GM19238 (cell line): ENCODE measurements at regions not wholly inside any gene's neighbourhood (a gene's known extent, or its start where the extent isn't known, plus 50 kb on each side); places are given as distances from the start of the nearest gene placed in this dataset.

Experiments
- DNase-seq: peaks from one replicate; pipeline ENCODE4 v3.0.0; 2011; ENCODE audit warnings: low spot score; ENCODE audit not compliant: insufficient read length

DNA sequence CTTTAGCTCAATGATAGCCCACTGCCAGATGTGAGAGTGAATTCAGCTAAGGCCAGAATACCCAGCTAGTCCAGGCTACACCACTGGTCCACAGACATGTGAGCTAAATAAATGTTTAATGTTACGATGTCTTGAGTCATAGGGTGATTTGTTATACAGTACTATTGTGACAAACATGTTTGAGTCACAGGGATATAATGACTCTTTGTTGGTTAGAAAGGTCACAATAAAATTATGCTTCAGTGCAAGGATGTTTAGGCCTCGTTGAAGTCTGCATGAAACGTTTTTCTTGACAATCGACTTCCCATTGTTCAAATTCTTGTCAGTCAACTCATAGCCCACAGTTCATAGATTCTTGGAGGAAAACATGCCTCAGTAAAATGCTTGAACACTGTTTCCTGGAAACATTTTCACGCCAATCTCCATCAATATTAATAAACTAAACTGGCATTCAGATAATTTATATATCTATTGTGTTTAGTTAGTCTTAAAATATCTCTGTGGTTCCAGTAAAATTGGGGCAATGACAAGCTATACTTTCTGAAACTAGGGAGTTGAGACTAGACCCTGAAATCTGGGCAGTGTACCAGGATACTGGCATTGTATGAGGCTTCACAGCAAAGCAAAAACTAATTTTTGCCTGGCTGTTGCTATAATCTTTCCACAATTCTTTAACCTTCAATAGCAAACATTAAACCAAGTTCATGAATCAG is 650.8 kb upstream of the KIRREL3 start:
- DNase-seq, result no peak

DNA sequence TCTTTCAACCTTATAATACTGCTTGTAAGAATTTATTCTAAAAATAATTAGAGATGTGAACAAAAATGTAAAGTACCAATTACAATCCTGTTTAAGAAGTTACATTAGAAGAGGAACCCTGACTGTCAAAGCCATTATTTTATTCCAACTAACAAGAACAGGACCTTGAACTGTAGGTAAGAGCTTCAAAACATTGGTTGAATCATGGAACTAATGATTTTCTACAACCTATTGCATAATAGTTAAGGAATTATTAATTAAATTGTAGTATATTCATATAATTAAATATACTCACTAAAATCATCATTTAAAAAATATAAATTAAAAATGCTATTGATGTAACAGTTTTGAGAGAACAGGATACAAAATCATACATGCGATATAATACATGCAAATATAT is 649.4 kb upstream of the KIRREL3 start:
- DNase-seq, result no peak

DNA sequence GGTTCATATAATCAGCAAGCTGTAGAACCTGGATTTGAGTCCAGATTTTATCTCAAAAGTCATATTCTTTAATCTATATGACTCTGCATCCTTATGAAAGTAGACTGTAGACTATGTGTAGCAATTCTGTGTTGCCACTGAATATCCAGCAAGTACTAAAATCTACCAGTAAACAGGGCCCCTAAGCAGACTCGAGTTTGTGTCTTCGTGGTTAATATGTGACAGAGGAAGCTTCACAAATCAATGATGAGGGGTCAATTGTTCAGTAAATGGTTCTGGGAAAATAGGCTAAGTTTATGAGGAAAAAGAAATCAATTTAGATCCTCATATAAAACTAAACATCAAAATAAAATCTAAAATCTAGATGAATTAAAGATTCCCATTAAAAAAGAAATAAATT is 648.5 kb upstream of the KIRREL3 start:
- DNase-seq, result no peak

GRCh38 chr11:127648583-127648982 is 648.0 kb upstream of the KIRREL3 start:
- DNase-seq, result no peak

- DNase-seq, result no peak
Observed at GRCh38 chr11:127644366-127644765, 643.8 kb upstream of the KIRREL3 start.

DNA sequence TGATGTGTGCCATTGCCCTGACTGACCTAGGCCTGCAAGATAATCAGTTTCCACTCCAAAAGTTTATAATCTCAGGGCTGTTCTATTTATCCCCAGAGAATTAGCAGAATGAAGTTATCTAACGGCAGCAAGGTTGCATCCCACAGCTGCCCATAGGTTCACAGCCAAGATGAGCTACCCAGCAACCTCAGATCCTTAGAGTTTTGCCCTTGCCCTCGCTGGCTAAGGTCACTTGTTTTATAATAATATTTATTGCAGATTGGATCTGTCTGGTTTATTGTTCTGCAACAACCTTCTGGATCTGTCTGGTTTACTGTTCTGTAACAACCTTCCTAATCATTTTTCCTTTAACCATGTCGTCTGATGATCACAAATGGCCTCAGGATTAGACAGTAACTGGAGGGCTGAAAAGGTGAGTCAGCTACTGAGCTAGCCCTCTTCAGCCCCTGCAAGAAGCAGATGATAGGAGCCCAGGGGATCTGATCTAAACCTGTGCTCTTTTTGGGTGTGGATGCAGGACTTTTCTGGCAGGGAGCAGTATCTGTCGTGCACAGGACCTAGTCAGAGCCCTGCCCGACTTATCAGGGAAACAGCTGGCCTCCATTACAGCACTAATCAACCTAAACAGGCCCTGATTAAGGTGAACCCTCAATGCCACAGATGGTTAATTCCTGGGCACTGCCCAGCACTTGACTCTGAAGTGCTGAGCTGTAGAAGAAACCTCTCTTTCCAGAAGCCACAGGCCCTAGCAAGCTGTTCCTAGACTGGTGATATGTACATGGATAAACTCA is 642.9 kb upstream of the KIRREL3 start:
- DNase-seq, result no peak

- no peak for DNase-seq
Observed at GRCh38 chr11:127640561-127641451, 640.2 kb upstream of the KIRREL3 start.

DNA sequence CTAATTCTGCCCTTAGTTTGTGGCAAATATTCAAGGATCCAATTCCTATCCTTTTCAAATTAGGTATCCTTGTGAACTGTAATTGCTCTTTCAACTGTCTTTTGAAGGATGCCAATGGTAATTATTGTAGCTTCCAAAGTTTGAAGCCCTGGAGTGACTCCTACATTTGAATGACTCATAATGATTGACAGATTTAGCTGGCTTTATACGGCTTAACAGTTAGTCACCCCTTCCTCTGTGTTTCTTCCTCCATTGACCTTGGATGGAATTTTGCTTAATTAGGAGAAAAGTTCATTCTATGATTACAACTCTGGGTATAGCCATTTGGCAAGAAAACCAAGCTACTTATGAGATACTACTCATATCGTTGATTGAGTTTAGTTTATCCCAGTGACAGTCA is 639.3 kb upstream of the KIRREL3 start:
- DNase-seq, result no peak

- no peak for DNase-seq
Observed at GRCh38 chr11:127632976-127633680, 632.6 kb upstream of the KIRREL3 start.

DNA sequence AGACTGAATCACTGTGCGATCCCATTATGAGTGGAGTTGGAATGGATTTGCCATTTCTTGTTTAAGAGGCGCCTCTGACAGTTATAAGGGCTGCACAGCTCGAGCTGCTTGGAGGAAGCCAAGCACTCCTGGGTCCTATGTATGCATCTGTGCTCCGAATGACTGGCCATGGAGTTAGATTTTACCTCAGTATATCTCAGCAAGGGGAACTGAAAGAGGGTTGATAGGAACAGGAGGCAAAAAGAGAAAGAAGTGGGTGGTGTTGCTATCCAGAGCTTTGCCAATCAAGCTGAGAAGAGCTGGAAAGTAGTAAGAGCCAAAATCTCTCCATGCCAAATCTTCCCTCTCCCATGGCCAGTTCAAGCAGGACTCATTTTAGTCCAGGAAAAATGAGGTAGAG is 632.0 kb upstream of the KIRREL3 start:
- DNase-seq, result no peak

DNA sequence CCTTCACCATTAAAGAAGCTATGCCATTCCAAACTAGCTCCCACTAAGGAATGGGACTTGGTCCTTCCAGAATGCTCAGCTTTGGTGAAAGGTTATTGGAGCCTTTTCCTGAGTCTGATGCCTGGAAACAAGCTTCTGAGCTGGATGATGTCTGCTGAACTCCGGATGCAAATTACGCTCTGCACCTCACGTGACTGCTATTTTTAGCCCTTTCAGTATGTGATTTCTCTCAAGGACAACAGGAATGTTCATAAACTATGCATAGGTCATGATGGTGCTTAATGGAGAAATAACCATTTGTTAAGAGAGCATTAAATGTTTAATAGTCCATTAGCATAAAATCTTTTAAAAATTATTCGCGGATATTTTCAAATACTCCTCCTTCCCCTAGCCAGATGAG is 631.4 kb upstream of the KIRREL3 start:
- no peak for DNase-seq

DNA sequence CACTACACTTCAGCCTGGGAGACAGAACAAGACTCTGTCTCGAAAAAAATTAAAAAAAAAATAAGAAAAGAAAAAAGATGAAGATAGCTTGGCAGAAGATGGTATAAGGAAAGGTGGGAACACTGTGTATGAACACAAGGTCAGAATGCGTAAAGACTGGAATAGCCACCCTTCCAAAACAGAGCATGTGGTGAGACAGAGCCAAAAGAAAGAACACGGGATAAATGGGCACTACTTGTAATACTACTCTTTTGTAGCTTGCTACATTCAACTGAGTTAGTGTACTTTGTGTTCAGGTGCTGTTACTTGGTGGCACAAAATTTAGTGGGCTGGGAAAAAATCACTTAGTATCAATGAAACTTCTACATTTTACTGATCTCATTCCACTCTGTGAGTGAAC is 628.6 kb upstream of the KIRREL3 start:
- no peak for DNase-seq

DNA sequence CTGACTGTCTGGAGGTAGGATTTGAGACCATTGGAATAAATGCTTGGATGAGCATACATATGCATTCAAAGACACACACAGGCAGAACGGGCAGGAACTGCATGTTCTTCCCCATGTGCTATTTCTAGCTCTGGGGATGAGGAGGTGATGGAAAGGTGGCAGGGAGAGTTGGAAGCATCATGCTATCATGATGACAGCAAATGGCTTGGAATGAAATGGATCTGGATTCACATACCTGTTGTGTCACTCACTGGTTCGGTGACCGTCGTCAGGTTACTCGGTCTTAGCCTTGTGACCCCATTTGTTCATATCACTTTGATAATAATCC is 627.9 kb upstream of the KIRREL3 start:
- DNase-seq, result no peak

- no peak for DNase-seq
Observed at GRCh38 chr11:127627629-127628457, 627.3 kb upstream of the KIRREL3 start.

DNA sequence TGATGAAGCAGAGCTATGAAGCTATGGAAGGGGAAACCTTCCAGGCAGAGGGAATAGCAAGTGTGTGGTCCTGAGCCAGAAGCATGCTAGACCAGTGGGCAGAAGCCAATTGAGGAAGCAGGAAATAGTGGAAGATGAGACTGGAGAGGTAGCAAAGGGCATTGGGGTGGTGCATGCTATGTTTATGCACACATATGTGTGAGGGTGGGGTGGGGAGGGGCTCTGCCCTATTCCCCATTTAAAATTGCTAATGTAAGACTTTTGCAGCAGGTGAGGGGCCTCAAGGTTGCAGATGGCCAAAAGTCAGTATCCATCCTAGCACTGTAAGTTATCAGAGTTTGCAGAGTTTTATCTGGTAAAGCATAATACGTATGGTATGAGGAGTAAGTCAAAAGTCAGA is 626.6 kb upstream of the KIRREL3 start:
- DNase-seq, result no peak

- no peak for DNase-seq
Observed at GRCh38 chr11:127625402-127625801, 624.8 kb upstream of the KIRREL3 start.

DNA sequence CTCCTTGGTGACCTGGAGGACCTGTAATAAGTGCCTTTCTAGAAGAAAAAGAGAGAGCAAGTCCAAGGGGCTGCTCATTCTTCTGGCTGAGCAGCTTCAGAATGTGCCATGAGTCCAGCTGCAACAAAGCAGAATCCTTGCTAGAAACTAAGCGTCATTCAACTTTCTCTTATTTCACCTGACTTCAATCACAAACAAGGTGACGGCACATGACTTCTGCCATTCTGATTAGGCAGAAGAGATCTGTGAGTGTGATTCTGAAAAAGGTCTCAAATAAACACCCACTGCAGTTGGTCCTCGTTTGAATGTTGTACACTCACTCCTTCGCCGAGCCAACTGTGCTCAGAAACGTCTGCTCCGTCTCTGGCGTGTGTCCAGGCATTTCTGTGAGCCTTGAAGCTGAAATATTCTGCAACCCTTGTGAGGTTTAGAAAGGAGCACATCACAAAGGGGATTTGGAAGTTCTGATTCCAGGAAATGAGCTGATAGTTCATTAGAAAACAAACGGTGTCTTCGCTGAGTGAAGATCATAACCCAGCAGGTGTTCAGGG is 623.8 kb upstream of the KIRREL3 start:
- DNase-seq, result no peak

DNA sequence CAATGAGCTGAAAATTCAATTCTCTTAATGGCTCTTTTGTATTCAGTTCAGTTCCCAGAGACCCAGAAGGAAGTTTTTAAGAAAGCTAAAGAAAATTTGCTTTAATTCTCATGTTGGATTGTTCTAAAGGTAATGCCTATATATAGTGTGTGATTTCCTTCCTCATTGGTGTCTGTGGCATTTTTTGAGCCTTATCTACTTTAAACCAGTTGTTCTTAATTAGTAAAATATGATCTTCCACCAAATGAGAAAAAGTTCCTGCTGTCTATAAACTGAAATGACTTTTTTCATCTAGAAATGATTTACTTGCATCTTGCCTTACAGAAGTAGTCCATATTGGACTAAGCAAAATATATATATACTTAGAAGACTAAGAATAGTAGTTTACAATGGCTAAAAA is 622.1 kb upstream of the KIRREL3 start:
- no peak for DNase-seq

DNA sequence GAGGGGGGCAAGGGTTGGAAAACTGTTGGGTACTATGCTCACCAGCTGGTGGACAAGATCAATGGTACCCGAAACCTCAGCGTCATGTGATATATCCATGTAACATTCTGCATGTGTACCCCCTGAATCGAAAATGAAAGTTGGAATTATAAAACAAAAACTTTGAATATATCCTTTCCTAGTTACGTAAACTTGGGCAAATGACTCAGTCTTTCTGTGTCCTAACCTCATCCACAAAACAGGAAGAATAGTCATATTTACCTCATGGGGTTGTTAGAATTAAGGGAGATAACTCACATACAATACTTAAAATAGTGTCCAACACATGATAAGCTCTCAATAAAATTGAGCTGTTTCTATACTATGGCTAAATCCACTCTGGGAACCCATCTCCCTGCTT is 620.1 kb upstream of the KIRREL3 start:
- no peak for DNase-seq

DNA sequence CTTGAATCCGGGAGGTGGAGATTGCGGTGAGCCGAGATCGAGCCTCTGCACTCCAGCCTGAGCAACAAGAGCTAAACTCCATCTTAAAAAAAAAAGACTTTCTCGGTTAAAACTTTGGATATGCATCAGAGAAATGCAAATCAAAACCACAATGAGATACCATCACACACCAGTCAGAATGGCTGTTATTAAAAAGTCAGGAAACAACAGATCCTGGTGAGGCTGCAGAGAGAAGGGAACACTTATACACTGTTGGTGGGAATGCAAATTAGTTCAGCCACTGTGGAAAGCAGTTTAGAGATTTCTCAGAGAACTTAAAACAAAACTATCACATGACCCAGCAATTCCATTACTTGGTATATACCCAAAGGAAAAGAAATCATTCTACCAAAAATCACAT is 619.4 kb upstream of the KIRREL3 start:
- no peak for DNase-seq
